Sciatic nerve (tissue), 2 donors: ENCODE measurements at regions not wholly inside any gene's neighbourhood (a gene's known extent, or its start where the extent isn't known, plus 50 kb on each side); places are given as distances from the start of the nearest gene placed in this dataset.
"Not testable (repeated sequence)": the region's sequence is repeated elsewhere in the genome, so short reads cannot be mapped to it uniquely, and the experiment has no call there.

Experiments
- ATAC-seq: fragments of 200-7000 bp; cut with Tn5 transposase; one replicate; pipeline ENCODE4 v1.9.1; 2020; ENCODE audit warnings: mild to moderate bottlenecking, moderate library complexity
- DNase-seq: peaks from one replicate; pipeline ENCODE4 v3.0.0-alpha.2; 2020; ENCODE audit warnings: low spot score
- intact Hi-C: fragments of 100-400 bp; cut with DNase I; formaldehyde crosslinking; loops from one replicate; pipeline ENCODE4 v1.14.2; 2022
- donor health status: DM: no; HTN: no; CAD: no.
- donor health status: DM: no; HTN: no; CAD: no.

DNA sequence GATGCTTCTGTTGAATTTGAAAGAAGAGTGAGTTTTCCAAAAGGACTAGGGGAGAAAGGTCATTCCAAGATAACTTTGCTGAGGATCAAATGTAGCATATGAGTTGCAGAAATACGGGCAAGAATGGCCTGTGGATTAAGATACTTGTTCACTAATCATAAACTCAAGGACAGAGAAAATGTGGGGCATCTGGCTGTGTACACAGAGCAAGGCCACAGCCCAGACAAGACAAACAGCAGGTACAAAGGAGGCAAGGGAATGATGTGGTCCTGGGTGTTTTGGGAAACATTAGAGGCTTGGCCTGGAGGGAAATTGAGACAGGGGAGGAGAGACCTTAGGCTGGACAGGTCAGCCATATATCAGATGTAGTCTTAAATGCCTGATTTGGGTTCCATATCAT lies 254.8 kb downstream of the TTC32 start:
- intact Hi-C loops = no loop called here
- DNase-seq (no peak), ATAC-seq (no peak)

DNA sequence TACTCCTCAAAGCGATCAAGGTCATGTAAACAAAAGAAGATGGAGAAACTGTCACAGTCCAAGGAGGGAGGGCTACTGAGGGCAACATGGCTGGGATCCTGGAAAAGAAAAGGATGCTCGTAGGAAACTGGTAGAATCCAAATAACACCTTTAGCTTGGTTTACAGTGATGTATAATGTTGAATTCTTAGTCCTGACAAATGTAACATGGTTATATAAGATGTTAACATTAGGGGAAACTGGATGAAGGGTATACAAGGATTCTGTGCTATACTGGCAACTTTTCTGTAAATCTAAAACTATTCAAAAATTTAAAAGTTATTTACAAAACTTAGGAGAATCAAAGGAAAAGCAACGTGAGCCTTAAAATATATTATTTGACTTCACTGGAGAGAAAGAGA lies 257.0 kb downstream of the TTC32 start:
- intact Hi-C loops = no loop called here
- no peak for DNase-seq
- ATAC-seq = no peak

- intact Hi-C loops = no loop called here
- no peak for DNase-seq
- no peak for ATAC-seq
Measured at GRCh38 chr2:19643117-19643518, 258.7 kb downstream of the TTC32 start.

- ATAC-seq (no peak), DNase-seq (no peak)
- intact Hi-C loops = no loop called here
Measured at GRCh38 chr2:19642501-19642900, 259.3 kb downstream of the TTC32 start.

- intact Hi-C loops = no loop called here
- no peak for ATAC-seq
- DNase-seq = no peak
Measured at GRCh38 chr2:19635951-19636510, 265.8 kb downstream of the TTC32 start.

DNA sequence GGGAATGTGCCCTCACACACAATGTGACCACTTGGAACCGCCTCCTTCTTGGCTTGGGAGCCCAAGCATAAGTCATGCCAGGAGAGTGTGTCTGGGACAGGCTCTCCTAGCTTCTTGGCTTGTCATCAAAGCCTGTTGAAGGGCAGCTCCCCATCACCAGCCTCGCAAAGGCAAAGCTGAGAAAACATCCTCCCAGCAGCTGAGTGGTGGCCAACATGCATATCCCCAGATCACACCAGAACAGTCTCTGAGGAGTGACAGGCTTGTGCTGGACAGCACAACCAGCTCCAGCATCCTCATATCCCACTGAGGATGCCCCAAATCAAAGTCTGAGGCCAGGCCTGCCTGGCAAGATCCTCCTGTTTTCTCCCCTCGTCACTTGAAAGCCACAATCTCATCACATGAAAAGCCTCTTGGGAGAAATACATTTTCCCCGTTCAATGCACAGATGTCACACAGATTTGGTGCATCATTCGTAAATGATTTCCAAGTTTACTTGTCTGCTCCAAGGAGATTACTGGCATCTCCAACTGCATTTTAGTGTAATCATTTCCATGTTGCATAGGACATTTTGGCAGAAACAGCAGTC lies 269.3 kb downstream of the TTC32 start:
- DNase-seq = no peak
- intact Hi-C loops = no loop called here
- peak; percentile 53 for ATAC-seq

DNA sequence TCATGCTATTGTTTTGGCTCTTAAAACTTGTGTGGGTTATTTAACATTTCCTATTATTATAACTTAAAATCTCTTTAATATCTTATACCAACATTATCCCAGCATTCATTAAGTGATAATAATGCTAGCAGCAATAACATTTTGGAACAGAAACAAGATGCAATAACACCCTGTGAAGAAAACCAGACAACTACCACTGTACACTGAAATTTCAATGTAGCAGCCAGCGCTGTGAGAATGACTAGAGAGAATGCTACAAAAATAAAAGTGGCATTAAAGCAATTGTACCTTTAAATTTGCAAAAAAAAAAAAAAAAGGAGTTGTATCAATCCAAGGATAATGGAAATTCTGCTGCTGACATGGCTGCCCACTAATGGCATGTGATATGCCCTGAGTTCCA lies 269.9 kb downstream of the TTC32 start:
- intact Hi-C loops = no loop called here
- ATAC-seq (no peak), DNase-seq (no peak)

- intact Hi-C loops = no loop called here
- no peak for DNase-seq
- no peak for ATAC-seq
Measured at GRCh38 chr2:19630921-19631320, 270.9 kb downstream of the TTC32 start.

DNA sequence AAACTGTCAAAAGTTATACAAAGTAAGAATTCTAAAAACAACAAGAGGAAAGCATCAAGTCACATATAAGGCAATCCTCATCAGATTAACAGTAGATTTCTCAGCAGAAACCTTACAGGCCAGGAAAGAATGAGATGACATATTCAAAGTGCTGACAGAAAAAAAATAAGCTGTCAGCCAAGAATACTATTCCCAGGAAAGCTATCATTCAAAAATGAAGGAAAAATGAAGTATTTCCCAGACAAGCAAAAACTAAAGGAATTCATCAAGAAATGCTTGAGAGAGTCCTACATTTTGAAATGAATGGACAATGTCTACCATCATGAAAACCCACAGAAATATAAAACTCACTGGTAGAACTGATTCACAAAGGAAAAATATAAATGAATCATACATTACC lies 268.9 kb upstream of the OSR1 start:
- no peak for DNase-seq
- ATAC-seq = no peak
- intact Hi-C loops = no loop called here

- intact Hi-C loops = no loop called here
- DNase-seq = no peak
- no peak for ATAC-seq
Measured at GRCh38 chr2:19623488-19623887, 265.1 kb upstream of the OSR1 start.

GRCh38 chr2:19617257-19617848 lies 258.9 kb upstream of the OSR1 start:
- no peak for ATAC-seq
- no peak for DNase-seq
- intact Hi-C loops = no loop called here

DNA sequence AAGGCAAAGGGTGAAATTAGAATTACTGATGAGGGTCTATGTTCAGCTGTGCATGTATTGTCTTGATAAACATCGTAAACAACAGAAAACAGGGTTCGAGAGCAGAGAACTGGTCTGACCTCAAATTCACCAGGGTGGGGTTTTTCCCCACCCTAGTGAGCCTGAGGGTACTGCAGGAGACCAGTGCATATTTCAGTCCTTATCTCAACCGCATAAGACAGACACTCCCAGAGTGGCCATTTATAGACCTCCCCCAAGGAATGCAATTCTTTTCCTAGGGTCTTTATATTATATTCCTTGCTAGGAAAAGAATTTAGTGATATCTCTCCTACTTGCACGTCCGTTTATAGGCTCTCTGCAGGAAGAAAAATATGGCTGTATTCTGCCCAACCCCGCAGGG lies 257.0 kb upstream of the OSR1 start:
- ATAC-seq, DNase-seq, intact Hi-C loops: not testable (repeated sequence)

GRCh38 chr2:19614066-19614465 lies 255.6 kb upstream of the OSR1 start:
- DNase-seq (no peak), ATAC-seq (no peak)
- intact Hi-C loops = no loop called here

DNA sequence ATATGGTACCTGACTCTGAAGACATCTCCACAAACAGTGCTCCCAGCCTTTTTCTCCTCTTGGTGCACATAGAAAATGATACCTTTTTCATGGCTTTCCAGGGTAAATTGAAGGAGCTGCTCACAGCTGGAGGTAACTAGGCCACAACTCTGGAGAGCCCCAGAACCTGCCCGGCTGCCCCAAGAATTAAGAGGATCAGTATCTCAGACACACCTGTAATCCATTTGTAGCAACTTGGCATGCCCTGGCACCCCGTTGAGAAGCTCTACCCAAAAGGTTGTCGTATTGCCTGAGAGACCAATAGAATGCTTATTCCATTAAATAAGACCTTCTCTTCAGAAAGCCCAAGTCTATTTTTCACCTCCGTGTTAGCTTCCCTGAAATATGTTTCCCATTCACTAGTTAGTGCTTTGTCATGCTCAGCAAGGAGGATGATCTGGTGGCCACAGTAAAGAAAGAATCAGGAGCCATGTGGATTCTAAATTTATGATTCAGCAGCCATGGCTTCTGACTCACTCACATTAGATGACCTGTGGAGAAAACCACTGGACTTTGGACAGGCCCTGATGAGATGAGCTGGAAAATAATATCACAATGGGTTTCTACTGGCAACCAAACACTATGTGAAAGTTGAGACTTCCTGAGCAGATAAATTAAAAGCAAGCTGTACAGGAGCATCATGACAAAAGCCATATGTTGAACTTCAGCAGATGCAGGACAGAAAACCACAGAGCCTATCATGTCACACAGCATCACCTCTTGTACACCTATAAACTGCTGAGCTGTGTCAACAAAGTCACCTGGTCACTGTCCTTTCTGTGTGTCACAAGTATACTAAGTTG lies 253.3 kb upstream of the OSR1 start:
- no peak for ATAC-seq
- intact Hi-C loops = no loop called here
- DNase-seq = no peak

- ATAC-seq (peak; percentile 45), DNase-seq (no peak)
- intact Hi-C loops = no loop called here
Measured at GRCh38 chr2:19609266-19609665, 250.8 kb upstream of the OSR1 start.

- intact Hi-C loops = no loop called here
- DNase-seq = no peak
- ATAC-seq = peak; percentile 75
Measured at GRCh38 chr2:19607931-19608771, 249.7 kb upstream of the OSR1 start.

DNA sequence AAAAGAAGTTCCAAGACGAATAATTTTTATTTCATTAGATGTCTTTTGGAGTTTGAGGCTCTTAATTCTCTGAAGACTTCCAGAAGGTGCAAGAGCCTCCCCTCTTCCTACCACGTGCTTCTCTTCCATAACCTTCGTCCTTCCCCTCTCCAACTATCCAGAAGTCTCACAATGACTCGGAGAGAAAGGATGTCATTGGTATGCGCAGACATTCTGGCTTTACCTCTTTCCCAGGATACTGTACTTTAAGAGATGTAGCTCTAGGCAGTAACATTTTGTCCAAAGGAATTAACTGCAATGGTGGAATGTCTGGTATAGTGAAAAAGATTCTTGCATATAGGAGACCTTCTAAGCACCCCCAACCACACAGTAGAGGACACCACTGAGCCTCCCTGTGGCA lies 249.0 kb upstream of the OSR1 start:
- DNase-seq (no peak), ATAC-seq (no peak)
- intact Hi-C loops = no loop called here

DNA sequence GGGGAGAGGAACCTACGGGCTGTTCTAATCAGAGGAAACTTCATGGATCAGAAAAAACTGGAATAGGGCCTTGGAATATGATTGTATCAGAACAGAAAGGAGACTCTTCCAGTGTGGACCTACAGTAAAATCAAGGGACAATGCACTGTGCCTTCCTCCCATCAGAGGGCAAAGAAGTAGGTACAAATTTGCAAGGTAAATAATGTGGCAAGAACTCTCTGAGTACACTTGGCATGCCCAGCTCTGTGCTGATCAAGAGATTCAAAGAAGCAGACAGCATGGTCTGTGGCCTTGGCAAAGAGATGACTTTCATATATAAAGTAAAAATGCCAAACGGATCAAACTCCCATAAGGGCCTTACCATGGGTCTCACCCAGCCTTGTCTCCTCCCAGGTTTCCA lies 242.6 kb upstream of the OSR1 start:
- intact Hi-C loops = no loop called here
- ATAC-seq (no peak), DNase-seq (no peak)

DNA sequence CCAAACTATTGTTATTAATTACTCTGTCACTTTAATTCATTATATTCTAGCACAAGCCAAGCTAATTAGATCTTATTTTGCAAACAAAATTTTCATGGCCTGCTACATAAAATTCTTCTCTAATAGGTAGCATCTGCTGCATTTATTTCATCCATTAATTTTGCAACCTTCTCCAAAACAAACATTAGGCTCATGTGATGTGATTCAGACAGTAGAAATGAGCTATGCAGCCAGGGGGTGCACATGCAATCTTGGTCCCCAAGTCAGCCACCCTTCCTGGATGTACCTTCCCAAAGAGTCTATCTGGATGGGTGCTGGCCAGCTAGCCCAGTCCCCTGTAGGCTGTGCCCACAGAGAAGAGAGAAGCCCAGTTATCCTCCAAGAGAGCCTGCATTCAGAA lies 242.1 kb upstream of the OSR1 start:
- ATAC-seq (no peak), DNase-seq (no peak)
- intact Hi-C loops = no loop called here
